MM.1S (cell line): ENCODE measurements at regions not wholly inside any gene's neighbourhood (a gene's known extent, or its start where the extent isn't known, plus 50 kb on each side); places are given as distances from the start of the nearest gene placed in this dataset.
"Not testable (repeated sequence)": the region's sequence is repeated elsewhere in the genome, so short reads cannot be mapped to it uniquely, and the experiment has no call there.

Experiments used
- DNase-seq: peaks from one replicate; pipeline ENCODE4 v3.0.0-alpha.2; 2015
- H2AFZ ChIP-seq: fragments of 300-600 bp; sonication (generic); 2 replicates; pipeline ENCODE4 v1.6.0; 2016; ENCODE audit warnings: antibody characterized with exemption, low read length
- H3F3A ChIP-seq: fragments of 300-600 bp; sonication (generic); 2 replicates; pipeline ENCODE4 v1.6.1; 2016; ENCODE audit warnings: mild to moderate bottlenecking, antibody characterized with exemption, low read length, moderate library complexity, mixed read lengths; ENCODE audit not compliant: insufficient read depth
- H3K27ac ChIP-seq: fragments of 300-600 bp; sonication (generic); 2 replicates; pipeline ENCODE4 v1.5.1; 2016; ENCODE audit warnings: mild to moderate bottlenecking, low read length
- H3K27me3 ChIP-seq: fragments of 300-600 bp; sonication (generic); replicated peaks from 2 replicates; pipeline ENCODE4 v1.6.0; 2016; ENCODE audit warnings: low read length; ENCODE audit not compliant: insufficient read depth
- H3K36me3 ChIP-seq: fragments of 300-600 bp; sonication (generic); replicated peaks from 2 replicates; pipeline ENCODE4 v1.6.1; 2016; ENCODE audit warnings: mild to moderate bottlenecking, low read length, mixed read lengths; ENCODE audit not compliant: insufficient read depth
- H3K4me1 ChIP-seq: fragments of 300-600 bp; sonication (generic); 2 replicates; pipeline ENCODE4 v1.6.1; 2016; ENCODE audit warnings: low read length, mixed read lengths
- H3K4me2 ChIP-seq: fragments of 300-600 bp; sonication (generic); 2 replicates; pipeline ENCODE4 v1.6.0; 2016; ENCODE audit warnings: low read depth, low read length
- H3K4me3 ChIP-seq: fragments of 300-600 bp; sonication (generic); 2 replicates; pipeline ENCODE4 v1.5.1; 2016; ENCODE audit warnings: low read length, mixed read lengths
- H3K79me2 ChIP-seq: fragments of 300-600 bp; sonication (generic); 2 replicates; pipeline ENCODE4 v1.6.1; 2016; ENCODE audit warnings: mixed run types, low read length, mixed read lengths
- H3K9ac ChIP-seq: fragments of 300-600 bp; sonication (generic); 2 replicates; pipeline ENCODE4 v1.6.1; 2016; ENCODE audit warnings: low read length, mixed read lengths
- H3K9me2 ChIP-seq: fragments of 300-600 bp; sonication (generic); replicated peaks from 2 replicates; pipeline ENCODE4 v1.6.1; 2016; ENCODE audit warnings: mild to moderate bottlenecking, low read length, mixed read lengths; ENCODE audit not compliant: insufficient read depth
- H3K9me3 ChIP-seq: fragments of 300-600 bp; sonication (generic); replicated peaks from 2 replicates; pipeline ENCODE4 v1.6.1; 2016; ENCODE audit warnings: mild to moderate bottlenecking, low read length, mixed read lengths; ENCODE audit not compliant: insufficient read depth
- H4K20me1 ChIP-seq: fragments of 300-600 bp; sonication (generic); 2 replicates; pipeline ENCODE4 v1.6.1; 2016; ENCODE audit warnings: mild to moderate bottlenecking, low read length, moderate library complexity, mixed read lengths; ENCODE audit not compliant: insufficient read depth
- EZH2 ChIP-seq: fragments of 300-600 bp; sonication (generic); optimal IDR thresholded peaks from 2 replicates; pipeline ENCODE3; 2017; ENCODE audit warnings: low read depth, mild to moderate bottlenecking, antibody characterized with exemption, low read length, mixed read lengths
- EZH2phosphoT487 ChIP-seq: fragments of 300-600 bp; sonication (generic); IDR thresholded peaks from 2 replicates; pipeline ENCODE4 v1.6.1; 2018; ENCODE audit warnings: antibody characterized with exemption, low read length
- TF ChIP-seq, protein P1 (sequence below): fragments of 300-600 bp; sonication (generic); IDR thresholded peaks from 2 replicates; pipeline ENCODE4 v1.5.1; 2016; ENCODE audit warnings: antibody characterized with exemption, low read length, mixed read lengths

GRCh38 chr6:119728220-119728750 is 378.7 kb upstream of the MAN1A1 start:
- Histone ChIP-seq H3K27me3 (peaks cover 20% of the 10 kb centered on the region), H3K79me2 (no peaks in the 10 kb centered on the region), H3F3A (0 out of 2 replicates have a peak, but pooled peaks cover 13% of the 10 kb centered on the region), H3K4me3 (no peak overlapping the region), H3K4me2 (no peak overlapping the region), H3K4me1 (peaks cover 4% of the 10 kb centered on the region; the same call in 1 of the 2 replicates), H3K27ac (no peak overlapping the region), H4K20me1 (no peaks in the 10 kb centered on the region), H3K36me3 (no peaks in the 10 kb centered on the region), H3K9me2 (no peaks in the 10 kb centered on the region), H3K9ac (no peak overlapping the region), H3K9me3 (no peaks in the 10 kb centered on the region), H2AFZ (no peak overlapping the region)
- no peak for DNase-seq
- no peak for TF ChIP-seq EZH2
- TF ChIP-seq, protein P1, sequence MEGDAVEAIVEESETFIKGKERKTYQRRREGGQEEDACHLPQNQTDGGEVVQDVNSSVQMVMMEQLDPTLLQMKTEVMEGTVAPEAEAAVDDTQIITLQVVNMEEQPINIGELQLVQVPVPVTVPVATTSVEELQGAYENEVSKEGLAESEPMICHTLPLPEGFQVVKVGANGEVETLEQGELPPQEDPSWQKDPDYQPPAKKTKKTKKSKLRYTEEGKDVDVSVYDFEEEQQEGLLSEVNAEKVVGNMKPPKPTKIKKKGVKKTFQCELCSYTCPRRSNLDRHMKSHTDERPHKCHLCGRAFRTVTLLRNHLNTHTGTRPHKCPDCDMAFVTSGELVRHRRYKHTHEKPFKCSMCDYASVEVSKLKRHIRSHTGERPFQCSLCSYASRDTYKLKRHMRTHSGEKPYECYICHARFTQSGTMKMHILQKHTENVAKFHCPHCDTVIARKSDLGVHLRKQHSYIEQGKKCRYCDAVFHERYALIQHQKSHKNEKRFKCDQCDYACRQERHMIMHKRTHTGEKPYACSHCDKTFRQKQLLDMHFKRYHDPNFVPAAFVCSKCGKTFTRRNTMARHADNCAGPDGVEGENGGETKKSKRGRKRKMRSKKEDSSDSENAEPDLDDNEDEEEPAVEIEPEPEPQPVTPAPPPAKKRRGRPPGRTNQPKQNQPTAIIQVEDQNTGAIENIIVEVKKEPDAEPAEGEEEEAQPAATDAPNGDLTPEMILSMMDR = no peak
- TF ChIP-seq EZH2phosphoT487 = no peak

- Histone ChIP-seq H3K9me2 (no peaks in the 10 kb centered on the region), H4K20me1 (no peaks in the 10 kb centered on the region), H3K36me3 (no peaks in the 10 kb centered on the region), H3K27ac (no peak overlapping the region), H3K4me3 (no peak overlapping the region), H2AFZ (no peak overlapping the region), H3K79me2 (no peaks in the 10 kb centered on the region), H3K27me3 (peaks cover 20% of the 10 kb centered on the region), H3K4me1 (peaks cover 4% of the 10 kb centered on the region; the same call in 1 of the 2 replicates), H3K4me2 (no peak overlapping the region), H3K9me3 (no peaks in the 10 kb centered on the region), H3K9ac (no peak overlapping the region), H3F3A (0 out of 2 replicates have a peak, but pooled peaks cover 13% of the 10 kb centered on the region)
- DNase-seq = no peak
- TF ChIP-seq, protein P1 = no peak
- no peak for TF ChIP-seq EZH2
- no peak for TF ChIP-seq EZH2phosphoT487
These were observed 378.1 kb upstream of the MAN1A1 start for GRCh38 chr6:119727504-119728219.

DNA sequence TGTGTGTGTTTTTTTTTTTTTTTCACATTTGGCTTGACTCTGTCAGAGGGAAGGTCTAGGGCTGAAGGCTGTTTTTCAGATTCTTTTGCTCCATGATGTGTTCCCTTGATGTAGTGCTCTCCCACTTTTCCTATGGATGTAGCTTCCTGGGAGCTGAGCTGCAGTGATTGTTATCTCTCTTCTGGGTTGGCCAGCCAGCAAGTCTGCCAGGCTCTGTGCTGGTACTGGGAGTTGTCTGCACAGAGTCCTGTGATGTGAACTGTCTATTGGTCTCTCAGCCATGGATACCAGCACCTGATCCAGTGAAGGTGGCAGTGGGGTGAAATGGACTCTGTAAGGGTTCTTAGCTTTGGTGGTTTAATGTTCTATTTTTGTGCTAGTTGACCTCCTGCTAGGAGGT is 377.4 kb upstream of the MAN1A1 start:
- H4K20me1 ChIP-seq, H3K27ac ChIP-seq, H3K4me2 ChIP-seq, H3K4me3 ChIP-seq, H3K79me2 ChIP-seq, H3K9me3 ChIP-seq, DNase-seq, H3K36me3 ChIP-seq, H3K9me2 ChIP-seq, H3K9ac ChIP-seq, H2AFZ ChIP-seq, H3K4me1 ChIP-seq: not testable (repeated sequence)
- H3K27me3 ChIP-seq = peaks cover 20% of the 10 kb centered on the region
- H3F3A ChIP-seq = 0 out of 2 replicates have a peak, but pooled peaks cover 13% of the 10 kb centered on the region

DNA sequence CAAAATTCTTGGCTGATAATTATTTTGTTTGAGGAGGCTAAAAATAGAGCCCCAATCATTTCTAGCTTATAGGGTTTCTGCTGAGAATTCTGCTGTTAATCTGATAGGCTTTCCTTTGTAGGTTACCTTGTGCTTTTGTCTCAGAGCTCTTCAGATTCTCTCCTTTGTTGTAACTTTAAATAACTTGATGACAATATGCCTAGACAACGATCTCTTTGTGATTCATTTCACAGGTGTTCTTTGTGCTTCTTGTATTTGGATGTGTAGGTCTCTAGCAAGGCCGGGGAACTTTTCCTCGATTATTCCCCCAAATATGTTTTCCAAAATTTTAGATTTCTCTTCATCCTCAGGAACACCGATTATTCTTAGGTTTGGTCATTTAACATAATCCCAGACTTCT is 376.5 kb upstream of the MAN1A1 start:
- Histone ChIP-seq H3K4me1 (peaks cover 4% of the 10 kb centered on the region; the same call in 1 of the 2 replicates), H3K79me2 (no peaks in the 10 kb centered on the region), H3K9me3 (no peaks in the 10 kb centered on the region), H3K4me3 (no peak overlapping the region), H2AFZ (no peak overlapping the region), H3K36me3 (no peaks in the 10 kb centered on the region), H3K27me3 (peaks cover 20% of the 10 kb centered on the region), H3K9me2 (no peaks in the 10 kb centered on the region), H3K27ac (no peak overlapping the region), H3K9ac (no peak overlapping the region), H3K4me2 (no peak overlapping the region), H3F3A (0 out of 2 replicates have a peak, but pooled peaks cover 13% of the 10 kb centered on the region), H4K20me1 (no peaks in the 10 kb centered on the region)
- DNase-seq = no peak
- no peak for TF ChIP-seq EZH2
- TF ChIP-seq EZH2phosphoT487 = no peak
- TF ChIP-seq, protein P1 = no peak
